HEK293 (cell line): ENCODE measurements at regions not wholly inside any gene's neighbourhood (a gene's known extent, or its start where the extent isn't known, plus 50 kb on each side); places are given as distances from the start of the nearest gene placed in this dataset.

ENCODE experiments used
- TF ChIP-seq, protein P1 (sequence below): fragments of 450-650 bp; formaldehyde crosslinking; IDR thresholded peaks from 2 replicates; pipeline ENCODE4 v1.5.1; 2016; ENCODE audit warnings: missing biosample characterization, missing genetic modification characterization
- TF ChIP-seq, protein P2 (sequence below): fragments of 450-650 bp; formaldehyde crosslinking; optimal IDR thresholded peaks from 2 replicates; pipeline ENCODE3; 2016; ENCODE audit warnings: missing biosample characterization, mild to moderate bottlenecking, missing genetic modification characterization

- TF ChIP-seq, protein P1, sequence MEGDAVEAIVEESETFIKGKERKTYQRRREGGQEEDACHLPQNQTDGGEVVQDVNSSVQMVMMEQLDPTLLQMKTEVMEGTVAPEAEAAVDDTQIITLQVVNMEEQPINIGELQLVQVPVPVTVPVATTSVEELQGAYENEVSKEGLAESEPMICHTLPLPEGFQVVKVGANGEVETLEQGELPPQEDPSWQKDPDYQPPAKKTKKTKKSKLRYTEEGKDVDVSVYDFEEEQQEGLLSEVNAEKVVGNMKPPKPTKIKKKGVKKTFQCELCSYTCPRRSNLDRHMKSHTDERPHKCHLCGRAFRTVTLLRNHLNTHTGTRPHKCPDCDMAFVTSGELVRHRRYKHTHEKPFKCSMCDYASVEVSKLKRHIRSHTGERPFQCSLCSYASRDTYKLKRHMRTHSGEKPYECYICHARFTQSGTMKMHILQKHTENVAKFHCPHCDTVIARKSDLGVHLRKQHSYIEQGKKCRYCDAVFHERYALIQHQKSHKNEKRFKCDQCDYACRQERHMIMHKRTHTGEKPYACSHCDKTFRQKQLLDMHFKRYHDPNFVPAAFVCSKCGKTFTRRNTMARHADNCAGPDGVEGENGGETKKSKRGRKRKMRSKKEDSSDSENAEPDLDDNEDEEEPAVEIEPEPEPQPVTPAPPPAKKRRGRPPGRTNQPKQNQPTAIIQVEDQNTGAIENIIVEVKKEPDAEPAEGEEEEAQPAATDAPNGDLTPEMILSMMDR (tag by site-specific recombination): no peak
- TF ChIP-seq, protein P2, sequence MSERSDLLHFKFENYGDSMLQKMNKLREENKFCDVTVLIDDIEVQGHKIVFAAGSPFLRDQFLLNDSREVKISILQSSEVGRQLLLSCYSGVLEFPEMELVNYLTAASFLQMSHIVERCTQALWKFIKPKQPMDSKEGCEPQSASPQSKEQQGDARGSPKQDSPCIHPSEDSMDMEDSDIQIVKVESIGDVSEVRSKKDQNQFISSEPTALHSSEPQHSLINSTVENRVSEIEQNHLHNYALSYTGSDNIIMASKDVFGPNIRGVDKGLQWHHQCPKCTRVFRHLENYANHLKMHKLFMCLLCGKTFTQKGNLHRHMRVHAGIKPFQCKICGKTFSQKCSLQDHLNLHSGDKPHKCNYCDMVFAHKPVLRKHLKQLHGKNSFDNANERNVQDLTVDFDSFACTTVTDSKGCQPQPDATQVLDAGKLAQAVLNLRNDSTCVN (tag by site-specific recombination): no peak
These were observed 66.8 kb upstream of the BACH1 start for GRCh38 chr21:29231756-29232529.
